H9 (cell line): ENCODE measurements at regions not wholly inside any gene's neighbourhood (a gene's known extent, or its start where the extent isn't known, plus 50 kb on each side); places are given as distances from the start of the nearest gene placed in this dataset.

Source experiments
- DNase-seq: peaks from one replicate; pipeline ENCODE4 v3.0.0-alpha.2; 2017
- H2AFZ ChIP-seq: one replicate; pipeline ENCODE4 v1.6.1; 2013; ENCODE audit warnings: mild to moderate bottlenecking, low read length, control low read depth, moderate library complexity
- H2AK5ac ChIP-seq: 2 replicates; pipeline ENCODE4 v1.6.1; 2013; ENCODE audit warnings: low read length, control low read depth, mixed read lengths; ENCODE audit not compliant: insufficient read length
- H2BK120ac ChIP-seq: one replicate; pipeline ENCODE4 v1.6.1; 2013; ENCODE audit warnings: low read depth, mild to moderate bottlenecking, low read length, control low read depth, inconsistent platforms; ENCODE audit not compliant: poor library complexity, severe bottlenecking
- H2BK12ac ChIP-seq: 2 replicates; pipeline ENCODE4 v1.6.1; 2013; ENCODE audit warnings: low read length, control low read depth, mixed read lengths, low read depth; ENCODE audit not compliant: insufficient read length
- H2BK15ac ChIP-seq: 2 replicates; pipeline ENCODE4 v1.6.1; 2013; ENCODE audit warnings: low read depth, low read length, control low read depth
- H2BK20ac ChIP-seq: one replicate; pipeline ENCODE4 v1.6.1; 2013; ENCODE audit warnings: low read depth, mild to moderate bottlenecking, low read length, control low read depth, inconsistent platforms; ENCODE audit not compliant: poor library complexity, severe bottlenecking
- H2BK5ac ChIP-seq: 2 replicates; pipeline ENCODE4 v1.6.1; 2013; ENCODE audit warnings: low read length, control low read depth, mixed read lengths; ENCODE audit not compliant: insufficient read length
- H3K14ac ChIP-seq: 2 replicates; pipeline ENCODE4 v1.6.1; 2013; ENCODE audit warnings: low read length, control low read depth; ENCODE audit not compliant: insufficient read depth
- H3K18ac ChIP-seq: 2 replicates; pipeline ENCODE4 v1.6.1; 2013; ENCODE audit warnings: low read depth, mild to moderate bottlenecking, mixed read lengths, low read length, control low read depth; ENCODE audit not compliant: insufficient read length
- H3K23ac ChIP-seq: 2 replicates; pipeline ENCODE4 v1.6.1; 2013; ENCODE audit warnings: low read length, control low read depth, mixed read lengths, low read depth; ENCODE audit not compliant: insufficient read length
- H3K23me2 ChIP-seq: 2 replicates; pipeline ENCODE4 v1.6.1; 2013; ENCODE audit warnings: low read depth, mild to moderate bottlenecking, mixed read lengths, low read length, control low read depth; ENCODE audit not compliant: insufficient read length, poor library complexity, severe bottlenecking
- H3K27ac ChIP-seq: 2 replicates; pipeline ENCODE4 v1.5.1; 2013; ENCODE audit warnings: low read length, control low read depth, mixed read lengths, low read depth; ENCODE audit not compliant: insufficient read length
- H3K27me3 ChIP-seq: 2 replicates; pipeline ENCODE4 v1.6.1; 2013; ENCODE audit warnings: low read length, control low read depth, inconsistent platforms; ENCODE audit not compliant: insufficient read depth
- H3K4ac ChIP-seq: 2 replicates; pipeline ENCODE4 v1.6.1; 2013; ENCODE audit warnings: low read depth, mild to moderate bottlenecking, control low read depth, inconsistent platforms, low read length, moderate library complexity
- H3K4me1 ChIP-seq: 2 replicates; pipeline ENCODE4 v1.6.1; 2013; ENCODE audit warnings: low read length, control low read depth, inconsistent platforms; ENCODE audit not compliant: insufficient read depth
- H3K4me2 ChIP-seq: 2 replicates; pipeline ENCODE4 v1.6.1; 2013; ENCODE audit warnings: low read length, control low read depth, mixed read lengths; ENCODE audit not compliant: insufficient read length, insufficient read depth
- H3K56ac ChIP-seq: 2 replicates; pipeline ENCODE4 v1.6.1; 2013; ENCODE audit warnings: low read depth, mild to moderate bottlenecking, mixed read lengths, low read length, control low read depth; ENCODE audit not compliant: insufficient read length
- H3K79me1 ChIP-seq: 2 replicates; pipeline ENCODE4 v1.6.1; 2013; ENCODE audit warnings: low read depth, mild to moderate bottlenecking, moderate library complexity, low read length, control low read depth, inconsistent platforms; ENCODE audit not compliant: insufficient read depth, poor library complexity, severe bottlenecking
- H3K79me2 ChIP-seq: 2 replicates; pipeline ENCODE4 v1.6.1; 2013; ENCODE audit warnings: low read length, control low read depth, inconsistent platforms; ENCODE audit not compliant: insufficient read depth
- H3K9ac ChIP-seq: 2 replicates; pipeline ENCODE4 v1.6.1; 2013; ENCODE audit warnings: low read length, control low read depth, mixed read lengths; ENCODE audit not compliant: insufficient read length; ENCODE audit errors: extremely low read depth
- H3K9me3 ChIP-seq: one replicate; pipeline ENCODE4 v1.6.1; 2013; ENCODE audit warnings: low read depth, low read length, inconsistent platforms; ENCODE audit not compliant: control insufficient read depth
- H3T11ph ChIP-seq: one replicate; pipeline ENCODE4 v1.6.1; 2013; ENCODE audit warnings: mild to moderate bottlenecking, low read length, control low read depth, inconsistent platforms
- H4K20me1 ChIP-seq: one replicate; pipeline ENCODE4 v1.6.1; 2013; ENCODE audit not compliant: control insufficient read depth, insufficient read length, insufficient read depth
- H4K5ac ChIP-seq: 2 replicates; pipeline ENCODE4 v1.6.1; 2013; ENCODE audit warnings: low read depth, mild to moderate bottlenecking, mixed read lengths, low read length, control low read depth; ENCODE audit not compliant: insufficient read length
- H4K8ac ChIP-seq: replicated peaks from 2 replicates; pipeline ENCODE4 v1.6.1; 2013; ENCODE audit warnings: low read length, control low read depth, mixed read lengths, low read depth; ENCODE audit not compliant: insufficient read length
- H4K91ac ChIP-seq: 2 replicates; pipeline ENCODE4 v1.6.1; 2013; ENCODE audit warnings: low read depth, mild to moderate bottlenecking, moderate library complexity, mixed read lengths, low read length, control low read depth; ENCODE audit not compliant: insufficient read length
- H3K27ac Mint-ChIP-seq, 3 experiments: 2 replicates in 2 of 3; 3 replicates in 1 of 3; pipeline ENCODE4 v1.8.0; 2020 to 2021; ENCODE audit warnings: mixed read lengths in 3 of 3, mild to moderate bottlenecking in 1 of 3, moderate library complexity in 1 of 3
- H3K27me3 Mint-ChIP-seq: 2 replicates; pipeline ENCODE4 v1.8.0; 2021; ENCODE audit warnings: low read depth, mild to moderate bottlenecking, moderate library complexity, mixed read lengths
- H3K36me3 Mint-ChIP-seq, 3 experiments: 2 replicates in 2 of 3; 3 replicates in 1 of 3; pipeline ENCODE4 v1.8.0; 2020 to 2021; ENCODE audit warnings: low read depth in 3 of 3, mixed read lengths in 3 of 3; ENCODE audit not compliant: insufficient read depth in 1 of 3
- H3K4me1 Mint-ChIP-seq, 2 experiments: 2 replicates each; pipeline ENCODE4 v1.8.0; 2020; ENCODE audit warnings: mixed read lengths in 2 of 2
- H3K4me3 Mint-ChIP-seq, 2 experiments: 2 replicates in 1 of 2; 3 replicates in 1 of 2; pipeline ENCODE4 v1.8.0; 2020 to 2021; ENCODE audit warnings: mild to moderate bottlenecking in 2 of 2, mixed read lengths in 2 of 2, moderate library complexity in 1 of 2
- H3K9me3 Mint-ChIP-seq, 2 experiments: 2 replicates in 1 of 2; 3 replicates in 1 of 2; pipeline ENCODE4 v1.8.0; 2020; ENCODE audit warnings: mild to moderate bottlenecking in 2 of 2, mixed read lengths in 2 of 2, moderate library complexity in 1 of 2
- CTCF ChIP-seq: fragments of 200-600 bp; sonication (generic); conservative IDR thresholded peaks from 3 replicates; pipeline ENCODE4 v1.8.0; 2021; ENCODE audit warnings: antibody characterized with exemption, mild to moderate bottlenecking
- WGBS: extraction: QIAGEN DNeasy Blood & Tissue Kit; methylation state at CpG from one replicate; pipeline ENCODE4 v1.1.7; 2013; ENCODE audit warnings: missing lambda C conversion rate, low lambda C conversion rate, mixed read lengths; ENCODE audit not compliant: insufficient read length; ENCODE audit errors: extremely low coverage; 5-methylcytosine and 5-hydroxymethylcytosine counted together

GRCh38 chr20:20877079-20877478 is 164.6 kb upstream of the RALGAPA2 start:
- H3K27me3 ChIP-seq, result no peaks in the 10 kb centered on the region
- no peak overlapping the region for H2AK5ac ChIP-seq
- no peak for DNase-seq
- H3K23me2 ChIP-seq, result no peaks in the 10 kb centered on the region
- no peak overlapping the region for H2BK20ac ChIP-seq
- H3K23ac ChIP-seq, result no peak overlapping the region
- H3K18ac ChIP-seq, result no peak overlapping the region
- Mint-ChIP-seq H3K9me3 (no peaks in the 10 kb centered on the region), H3K4me3 (no peak overlapping the region), H3K36me3 (peaks cover 0 to 6% (median 0%) of the 10 kb centered on the region in 3 experiments; a peak in 2 of 7 replicates), H3K4me1 (peaks cover 4 to 9% of the 10 kb centered on the region in 2 experiments; a peak in 3 of 4 replicates), H3K27ac (no peak overlapping the region), H3K27me3 (peaks cover 1% of the 10 kb centered on the region; the same call in 1 of the 2 replicates)
- H3K27ac ChIP-seq, result no peak overlapping the region
- H4K20me1 ChIP-seq, result no peaks in the 10 kb centered on the region
- no peak overlapping the region for H2BK120ac ChIP-seq
- no peak overlapping the region for H3K4me2 ChIP-seq
- no peak overlapping the region for H4K91ac ChIP-seq
- no peaks in the 10 kb centered on the region for H3K9me3 ChIP-seq
- H2AFZ ChIP-seq, result no peak overlapping the region
- no CpG with 5 or more reads among the region's 2 CpGs for WGBS
- H3K79me1 ChIP-seq, result no peaks in the 10 kb centered on the region
- H3K56ac ChIP-seq, result no peak overlapping the region
- H4K5ac ChIP-seq, result no peak overlapping the region
- H3K4ac ChIP-seq, result no peak overlapping the region
- H2BK12ac ChIP-seq, result no peak overlapping the region
- TF ChIP-seq CTCF, result no peak
- no peak overlapping the region for H3T11ph ChIP-seq
- H3K14ac ChIP-seq, result no peak overlapping the region
- no peaks in the 10 kb centered on the region for H3K79me2 ChIP-seq
- H2BK15ac ChIP-seq, result no peak overlapping the region
- no peak overlapping the region for H3K9ac ChIP-seq
- no peaks in the 10 kb centered on the region for H3K4me1 ChIP-seq
- no peak overlapping the region for H4K8ac ChIP-seq
- H2BK5ac ChIP-seq, result no peak overlapping the region
